ENCODE measurements at regions not wholly inside any gene's neighbourhood (a gene's known extent, or its start where the extent isn't known, plus 50 kb on each side); places are given as distances from the start of the nearest gene placed in this dataset.

- DNase-seq: no peak
Observed at GRCh38 chr22:48872271-48873190, 955.1 kb downstream of the BRD1 start.

DNA sequence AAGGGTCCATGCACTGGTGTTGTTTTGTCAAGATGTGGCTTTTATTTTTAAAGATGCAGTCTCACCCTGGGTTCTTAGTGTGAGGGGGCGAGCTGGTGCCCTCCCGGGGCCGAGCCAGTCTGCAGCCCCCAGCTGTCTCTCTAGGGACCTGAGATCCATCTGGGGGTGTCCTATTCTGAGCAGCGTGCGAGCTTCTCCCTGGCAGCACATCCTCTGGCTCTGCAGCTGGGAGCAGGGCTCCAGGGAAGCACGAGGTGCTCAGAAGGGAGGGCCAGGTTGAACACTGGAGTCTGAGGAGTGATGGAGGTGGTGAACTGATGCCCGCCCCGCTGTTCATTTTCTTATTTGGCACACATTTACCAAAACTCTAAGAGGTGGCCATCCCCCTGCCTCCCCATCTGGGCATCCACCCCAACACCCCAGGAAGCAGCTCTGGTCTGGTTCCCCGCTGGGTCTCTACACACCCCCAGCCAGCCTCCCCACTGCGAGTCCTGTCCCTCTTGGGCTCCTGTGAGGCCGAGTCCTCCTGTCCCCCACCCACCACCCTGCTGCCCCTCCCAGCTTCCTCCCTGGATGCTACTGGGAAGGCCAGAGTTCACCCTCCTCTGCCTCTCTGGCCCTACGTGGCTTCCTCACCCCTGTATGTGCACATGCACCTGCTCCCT, 956.4 kb downstream of the BRD1 start:
- no peak for DNase-seq

GRCh38 chr22:48870436-48870835, 957.2 kb downstream of the BRD1 start:
- DNase-seq: no peak

DNA sequence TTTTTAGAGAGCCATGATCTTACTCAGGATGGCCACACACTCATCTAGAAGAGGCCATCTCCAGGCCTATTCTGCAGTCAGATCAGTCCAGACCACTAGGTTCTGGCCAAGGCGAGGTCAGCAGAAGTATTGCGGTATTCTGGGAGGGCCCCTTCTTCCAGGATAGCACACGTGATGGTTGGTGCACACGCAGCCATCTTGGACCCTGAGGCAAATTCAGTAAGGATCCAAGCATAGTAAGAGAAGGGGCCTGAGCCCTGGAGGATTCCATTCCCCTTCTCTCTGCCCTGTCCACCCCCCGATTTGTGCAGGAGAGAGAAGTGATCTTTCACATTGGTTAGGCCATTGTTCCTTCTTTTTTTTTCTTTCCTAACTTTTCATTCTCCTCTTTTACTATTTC, 957.9 kb downstream of the BRD1 start:
- no peak for DNase-seq

DNA sequence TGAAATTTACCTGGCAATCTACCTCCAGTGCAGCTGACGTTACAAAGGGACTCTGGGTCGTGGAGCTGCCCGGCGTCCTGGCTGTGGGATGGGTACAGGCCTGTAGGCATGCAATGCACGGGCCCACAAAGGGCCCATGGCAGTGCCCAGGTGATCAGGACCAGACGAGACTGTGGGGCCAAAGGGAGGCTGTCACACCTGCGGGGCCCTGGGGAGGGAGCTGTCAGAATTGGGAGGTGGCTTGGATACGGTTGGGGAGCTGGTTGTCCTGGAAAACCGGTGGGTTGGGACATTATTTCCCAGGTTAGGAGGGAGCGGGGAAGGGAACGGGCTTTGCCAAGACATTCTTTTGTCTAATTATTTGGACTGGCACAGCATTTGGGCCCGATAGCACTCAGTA, 958.5 kb downstream of the BRD1 start:
- DNase-seq: no peak

- no peak for DNase-seq
Observed at GRCh38 chr22:48868554-48868953, 959.1 kb downstream of the BRD1 start.

DNA sequence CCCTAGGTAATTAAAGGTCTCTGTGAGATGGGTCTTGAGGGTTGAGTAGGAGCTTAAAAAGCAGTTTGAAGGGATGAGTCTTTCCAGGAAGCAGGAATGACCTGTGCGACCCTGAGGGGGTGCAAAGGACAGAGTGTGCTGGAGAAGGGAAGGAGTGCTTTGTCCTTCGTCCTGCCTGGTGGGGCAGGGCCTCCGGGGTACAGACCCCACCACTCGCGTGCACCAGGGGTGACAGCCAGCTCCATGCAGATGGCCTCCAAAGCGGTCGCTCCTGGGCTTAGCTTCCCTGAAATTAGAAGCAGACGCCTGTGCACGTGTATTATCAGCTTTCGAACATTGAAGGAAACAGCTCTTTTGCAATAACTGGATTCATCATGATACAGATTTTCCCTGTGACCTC, 959.8 kb downstream of the BRD1 start:
- DNase-seq: no peak

DNA sequence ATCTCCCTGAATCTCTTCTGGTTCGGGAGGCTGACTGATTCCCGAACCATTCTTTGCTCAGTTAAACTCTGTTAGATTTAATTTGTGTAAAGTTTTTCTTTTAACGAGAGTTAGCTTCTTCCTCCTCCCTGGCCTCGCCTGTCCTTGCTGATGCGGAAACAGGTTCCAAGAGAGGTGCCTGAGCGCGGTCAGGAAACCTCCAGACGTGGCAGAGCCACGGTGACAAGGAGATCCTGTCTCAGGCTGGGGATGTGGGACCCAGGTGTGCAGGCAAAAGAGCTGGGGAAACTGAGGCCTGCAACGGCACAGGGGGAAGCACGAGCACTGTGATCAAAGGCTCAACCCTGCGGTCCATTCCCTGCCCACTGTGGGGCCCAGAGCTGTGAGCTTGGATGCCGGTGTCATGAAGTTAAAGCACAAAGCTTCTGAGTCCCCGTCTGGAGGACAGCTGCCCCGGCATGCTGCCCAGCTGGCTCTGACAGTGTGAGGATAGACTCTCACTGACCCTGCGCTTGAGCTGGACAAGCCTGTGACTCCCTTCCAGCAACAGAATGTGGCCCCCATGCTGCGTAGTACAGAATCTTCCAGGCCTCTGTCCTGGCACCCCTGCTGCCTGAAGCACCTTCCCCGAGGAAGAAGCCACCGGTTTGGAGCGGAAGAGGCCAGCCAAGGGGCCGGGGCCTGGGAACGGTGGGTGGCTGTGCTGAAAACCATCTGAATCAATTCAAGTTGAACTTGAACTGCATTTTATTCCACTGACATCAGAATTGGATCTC, 960.6 kb downstream of the BRD1 start:
- no peak for DNase-seq

DNA sequence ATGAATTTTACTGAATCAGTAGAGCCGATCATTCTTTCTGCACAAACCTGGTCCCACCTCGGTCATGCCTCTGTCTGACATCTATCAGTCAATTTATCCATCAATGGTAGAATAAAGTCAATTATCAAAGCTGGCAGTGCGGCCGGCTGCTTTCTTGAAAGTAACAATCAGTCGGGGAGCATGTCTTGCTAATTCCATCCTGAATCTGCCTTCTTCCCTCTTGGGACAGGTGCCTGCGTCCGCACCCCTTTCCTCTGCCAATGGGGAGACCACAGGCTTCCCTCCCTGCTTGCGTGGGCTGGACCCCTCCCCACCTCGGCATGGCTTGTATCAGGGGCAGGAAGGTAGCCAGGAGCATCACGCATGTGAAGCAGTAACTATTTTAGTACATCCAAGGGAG, 962.9 kb downstream of the BRD1 start:
- DNase-seq: no peak

GRCh38 chr22:48863965-48864528, 963.6 kb downstream of the BRD1 start:
- no peak for DNase-seq

DNA sequence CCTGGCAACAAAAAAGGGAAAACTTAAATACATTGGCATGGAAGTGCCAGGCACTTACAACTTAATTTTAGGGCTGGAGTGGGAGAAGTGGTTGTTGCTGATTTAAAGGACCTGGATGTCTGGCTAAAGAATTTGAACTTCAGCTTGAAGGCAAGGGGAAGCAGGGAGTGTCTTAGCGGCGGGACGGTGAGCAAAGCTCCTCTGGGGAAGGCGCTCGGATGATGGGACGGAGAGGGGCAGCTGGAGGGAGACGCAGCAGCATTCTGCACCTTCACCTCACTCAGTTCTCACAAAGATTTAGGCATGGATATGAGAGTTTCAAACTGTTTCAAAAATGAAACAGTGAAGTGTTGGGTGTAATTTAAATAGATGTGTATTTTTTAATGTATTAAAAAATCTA, 967.1 kb downstream of the BRD1 start:
- no peak for DNase-seq

GRCh38 chr22:48858856-48859255, 968.8 kb downstream of the BRD1 start:
- DNase-seq: no peak

DNA sequence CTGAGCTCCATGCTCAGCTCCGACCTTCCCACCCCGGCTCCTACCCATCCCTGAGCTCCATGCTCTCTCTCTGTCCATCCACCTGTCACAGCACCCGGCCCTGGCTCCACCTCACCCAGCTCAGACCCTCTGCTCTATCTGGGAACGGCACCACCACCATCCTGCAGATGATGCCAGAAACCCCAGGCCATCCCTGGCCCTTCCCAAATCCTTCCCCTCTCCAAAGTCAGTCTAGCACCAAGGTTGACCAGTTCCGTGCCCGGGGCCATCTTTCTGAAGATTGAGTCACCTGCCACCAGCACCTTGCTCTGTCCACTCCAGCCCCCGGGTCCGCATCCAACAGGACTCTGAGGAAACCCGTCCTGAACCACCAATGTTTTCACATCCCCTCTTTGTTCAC, 969.6 kb downstream of the BRD1 start:
- DNase-seq: no peak

DNA sequence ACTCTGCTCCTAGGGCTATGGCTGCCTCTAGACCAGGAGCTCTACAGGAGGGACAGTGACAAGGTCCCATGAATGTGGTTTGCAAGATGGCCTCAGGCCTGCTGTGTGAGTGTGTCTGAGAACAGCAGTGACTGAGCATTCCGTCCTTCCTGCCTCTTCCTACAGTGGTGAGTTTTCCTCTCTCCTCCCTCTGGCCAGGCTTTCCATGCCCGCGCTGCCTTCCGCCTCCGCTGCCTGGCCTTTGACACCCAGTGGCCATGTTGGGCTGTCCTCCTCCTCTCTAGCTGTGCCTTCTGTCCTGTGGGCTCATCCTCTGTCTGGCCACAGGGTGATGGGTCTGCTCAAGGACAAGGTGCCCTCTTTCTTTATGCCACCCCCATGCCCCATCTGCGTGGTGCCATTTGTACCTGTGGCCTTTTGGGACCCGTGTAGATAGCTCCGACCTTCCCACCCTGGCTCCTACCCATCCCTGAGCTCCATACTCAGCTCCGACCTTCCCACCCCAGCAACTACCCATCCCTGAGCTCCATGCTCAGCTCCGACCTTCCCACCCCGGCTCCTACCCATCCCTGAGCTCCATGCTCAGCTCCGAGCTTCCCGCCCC, 970.4 kb downstream of the BRD1 start:
- DNase-seq: no peak

- no peak for DNase-seq
Observed at GRCh38 chr22:48856308-48856615, 971.4 kb downstream of the BRD1 start.

GRCh38 chr22:48855593-48856307, 971.9 kb downstream of the BRD1 start:
- no peak for DNase-seq

GRCh38 chr22:48855013-48855412, 972.7 kb downstream of the BRD1 start:
- no peak for DNase-seq

GRCh38 chr22:48853627-48854240, 973.9 kb downstream of the BRD1 start:
- DNase-seq: no peak

- no peak for DNase-seq
Observed at GRCh38 chr22:48851933-48852549, 975.6 kb downstream of the BRD1 start.

- DNase-seq: no peak
Observed at GRCh38 chr22:48850658-48851287, 976.9 kb downstream of the BRD1 start.

Data from 8988T (cell line).